ENCODE measurements at regions not wholly inside any gene's neighbourhood (a gene's known extent, or its start where the extent isn't known, plus 50 kb on each side); places are given as distances from the start of the nearest gene placed in this dataset.
A peak's percentile ranks its signal among the peaks of the same experiment; 100 is the strongest.

- no peak overlapping the region for H3K27ac ChIP-seq
- no peaks in the 10 kb centered on the region for H3K9me3 ChIP-seq
- ChIA-PET CTCF (interaction anchor here (1.4 kb wide), 1 partner anchor 108 kb away, joined by 6 read pairs; no protein-coding TSS in a partner anchor), POLR2A (no interaction called here)
- ATAC-seq, result no peak
- H3K4me1 ChIP-seq, result peaks cover 34% of the 10 kb centered on the region
- no peak for DNase-seq (ENCODE audit: low read depth in 1 of 2, low spot score in 1 of 2)
- H3K4me3 ChIP-seq, result no peak overlapping the region
- H3K4me2 ChIP-seq, result no peak overlapping the region
- no peak for TF ChIP-seq TP53 (CRISPR knock-in tag; IDR thresholded peaks at IDR 0.05)
- no peak for TF ChIP-seq CHD2 (IDR thresholded peaks at IDR 0.05; ENCODE audit: low read length, partially characterized antibody)
- TF ChIP-seq PBX3 (IDR thresholded peaks at IDR 0.05), result no peak
- no peak for TF ChIP-seq SMC3 (IDR thresholded peaks at IDR 0.05)
- TF ChIP-seq HEYL (CRISPR knock-in tag; IDR thresholded peaks at IDR 0.05), result no peak
- no peak for TF ChIP-seq HOXB5 (CRISPR knock-in tag; IDR thresholded peaks at IDR 0.05)
- TF ChIP-seq CBX8 (IDR thresholded peaks at IDR 0.05), result no peak
- TF ChIP-seq E2F6 (IDR thresholded peaks at IDR 0.05; ENCODE audit: borderline replicate concordance, low read depth), result no peak
- TF ChIP-seq JUN (IDR thresholded peaks at IDR 0.05), result no peak
- TF ChIP-seq EP300 (IDR thresholded peaks at IDR 0.05), result no peak
- 91% methylated on average over 4 of the region's 4 CpGs for WGBS (ENCODE audit: missing lambda C conversion rate)
- FAIRE-seq, result no peak
Measured at GRCh38 chr7:50959560-50959959, 176.9 kb upstream of the GRB10 start.

GRCh38 chr7:50957855-50958254 lies 175.2 kb upstream of the GRB10 start:
- no peak for DNase-seq (ENCODE audit: low read depth in 1 of 2, low spot score in 1 of 2)
- peaks cover 28% of the 10 kb centered on the region for H3K4me1 ChIP-seq
- WGBS (ENCODE audit: missing lambda C conversion rate), result 64% methylated on average over 3 of the region's 3 CpGs
- no peak overlapping the region for H3K4me3 ChIP-seq
- no peak for ATAC-seq
- FAIRE-seq, result no peak
- TF ChIP-seq NFE2L2 (conservative IDR thresholded peaks at IDR 0.05; ENCODE audit: low read length) (no peak), GATA3 (IDR thresholded peaks at IDR 0.05; ENCODE audit: borderline replicate concordance) (no peak), MYC (IDR thresholded peaks at IDR 0.05; ENCODE audit: borderline replicate concordance, low read length) (no peak), RFX5 (IDR thresholded peaks at IDR 0.05) (no peak), ESRRA (IDR thresholded peaks at IDR 0.05; ENCODE audit: borderline replicate concordance, low read length) (no peak), RNF2 (IDR thresholded peaks at IDR 0.05; ENCODE audit: borderline replicate concordance, low read depth) (no peak), FOSB (CRISPR knock-in tag; IDR thresholded peaks at IDR 0.05) (no peak), PHF8 (IDR thresholded peaks at IDR 0.05; ENCODE audit: borderline replicate concordance, low read depth) (no peak), PBX3 (IDR thresholded peaks at IDR 0.05) (no peak), ZNF302 (CRISPR knock-in tag; IDR thresholded peaks at IDR 0.05) (no peak), HEYL (CRISPR knock-in tag; IDR thresholded peaks at IDR 0.05) (no peak), ZFP36 (IDR thresholded peaks at IDR 0.05; ENCODE audit: borderline replicate concordance, partially characterized antibody) (no peak)
- H3K27ac ChIP-seq, result peak overlapping the region in 1 of 2 experiments; percentile 35; a peak in 1 of 6 replicates
- H3K4me2 ChIP-seq, result peak overlapping the region; percentile 27; the same call in 1 of the 3 replicates
- H3K9me3 ChIP-seq, result no peaks in the 10 kb centered on the region
- ChIA-PET POLR2A (interaction anchor here (0.6 kb wide), 1 partner anchor 111 kb away, joined by 5 read pairs; no protein-coding TSS in a partner anchor), CTCF (interaction anchor here (0.6 kb wide), 4 partner anchors 9 to 228 kb away, joined by 3 to 4 read pairs (median 4); no protein-coding TSS in a partner anchor)

GRCh38 chr7:50957431-50957830 lies 174.7 kb upstream of the GRB10 start:
- POLR2A ChIA-PET, result interaction anchor here (0.6 kb wide), 1 partner anchor 111 kb away, joined by 5 read pairs; no protein-coding TSS in a partner anchor
- Histone ChIP-seq H3K4me3 (no peak overlapping the region), H3K4me2 (peak overlapping the region; percentile 27; the same call in 1 of the 3 replicates), H3K27ac (peak overlapping the region; percentile 14 to 58; a peak in 2 of 6 replicates), H3K9me3 (no peaks in the 10 kb centered on the region), H3K4me1 (peaks cover 24% of the 10 kb centered on the region)
- DNase-seq (ENCODE audit: low read depth in 1 of 2, low spot score in 1 of 2) (no peak), FAIRE-seq (no peak), ATAC-seq (no peak)
- WGBS (ENCODE audit: missing lambda C conversion rate), result 47% methylated on average over 5 of the region's 6 CpGs
- CTCF ChIA-PET, result interaction anchor here (0.6 kb wide), 3 partner anchors 9 to 184 kb away, joined by 3 to 4 read pairs (median 4); no protein-coding TSS in a partner anchor
- TF ChIP-seq HOXB5 (CRISPR knock-in tag; IDR thresholded peaks at IDR 0.05) (no peak), MAFK (IDR thresholded peaks at IDR 0.05; ENCODE audit: partially characterized antibody) (no peak), CHD4 (IDR thresholded peaks at IDR 0.05; ENCODE audit: borderline replicate concordance) (no peak)

Data from A549 (cell line).